Peyer's patch (tissue), 4 donors: ENCODE measurements at regions not wholly inside any gene's neighbourhood (a gene's known extent, or its start where the extent isn't known, plus 50 kb on each side); places are given as distances from the start of the nearest gene placed in this dataset.

Source experiments
- DNase-seq, 3 donors: peaks; one replicate each; pipeline ENCODE4 v3.0.0-alpha.2; 2017 to 2019
- H3K27ac ChIP-seq, 4 donors: fragments of 200-600 bp; sonication (generic); one replicate each; pipeline ENCODE4 v1.5.1; 2016 to 2019
- H3K27me3 ChIP-seq, 2 donors: fragments of 200-600 bp; sonication (generic); one replicate each; pipeline ENCODE4 v1.5.1; 2019
- H3K36me3 ChIP-seq, 3 donors: fragments of 200-600 bp; sonication (generic); one replicate each; pipeline ENCODE4 v1.5.1; 2016 to 2019
- H3K4me1 ChIP-seq, 4 donors: fragments of 200-600 bp; sonication (generic); one replicate each; pipeline ENCODE4 v1.5.1; 2016 to 2019
- H3K4me3 ChIP-seq, 4 donors: fragments of 200-600 bp; sonication (generic); 1 replicate in 3 of 4; 2 replicates in 1 of 4; pipeline ENCODE4 v1.5.1; 2016 to 2019; ENCODE audit warnings: mild to moderate bottlenecking in 1 of 4
- H3K9me3 ChIP-seq, 4 donors: fragments of 200-600 bp; sonication (generic); one replicate each; pipeline ENCODE4 v1.5.1; 2016 to 2019; ENCODE audit warnings: mild to moderate bottlenecking in 1 of 4
- POLR2A ChIP-seq, 2 donors: fragments of 450-650 bp; IDR thresholded peaks; one replicate each; pipeline ENCODE4 v1.5.1; 2017; ENCODE audit warnings: antibody characterized with exemption in 2 of 2, mild to moderate bottlenecking in 2 of 2, moderate library complexity in 2 of 2
- TF ChIP-seq, protein P1 (sequence below), 6 experiments: fragments of 450-650 bp in 4 of 6; fragments of 200-600 bp in 2 of 6; sonication (generic) in 1 of 6; IDR thresholded peaks; one replicate each; pipeline ENCODE4 v1.5.1; 2017 to 2019; ENCODE audit warnings: antibody characterized with exemption in 6 of 6, mild to moderate bottlenecking in 3 of 6, moderate library complexity in 1 of 6

GRCh38 chr6:25024821-25025220 lies 89.1 kb upstream of the RIPOR2 start:
- Histone ChIP-seq H3K4me3 (no peak overlapping the region), H3K36me3 (no peaks in the 10 kb centered on the region), H3K9me3 (no peaks in the 10 kb centered on the region), H3K4me1 (peaks cover 0 to 7% (median 0%) of the 10 kb centered on the region in 4 donors), H3K27ac (no peak overlapping the region), H3K27me3 (no peaks in the 10 kb centered on the region)
- DNase-seq = no peak
- TF ChIP-seq, protein P1, sequence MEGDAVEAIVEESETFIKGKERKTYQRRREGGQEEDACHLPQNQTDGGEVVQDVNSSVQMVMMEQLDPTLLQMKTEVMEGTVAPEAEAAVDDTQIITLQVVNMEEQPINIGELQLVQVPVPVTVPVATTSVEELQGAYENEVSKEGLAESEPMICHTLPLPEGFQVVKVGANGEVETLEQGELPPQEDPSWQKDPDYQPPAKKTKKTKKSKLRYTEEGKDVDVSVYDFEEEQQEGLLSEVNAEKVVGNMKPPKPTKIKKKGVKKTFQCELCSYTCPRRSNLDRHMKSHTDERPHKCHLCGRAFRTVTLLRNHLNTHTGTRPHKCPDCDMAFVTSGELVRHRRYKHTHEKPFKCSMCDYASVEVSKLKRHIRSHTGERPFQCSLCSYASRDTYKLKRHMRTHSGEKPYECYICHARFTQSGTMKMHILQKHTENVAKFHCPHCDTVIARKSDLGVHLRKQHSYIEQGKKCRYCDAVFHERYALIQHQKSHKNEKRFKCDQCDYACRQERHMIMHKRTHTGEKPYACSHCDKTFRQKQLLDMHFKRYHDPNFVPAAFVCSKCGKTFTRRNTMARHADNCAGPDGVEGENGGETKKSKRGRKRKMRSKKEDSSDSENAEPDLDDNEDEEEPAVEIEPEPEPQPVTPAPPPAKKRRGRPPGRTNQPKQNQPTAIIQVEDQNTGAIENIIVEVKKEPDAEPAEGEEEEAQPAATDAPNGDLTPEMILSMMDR (IDR thresholded peaks at IDR 0.05) = no peak
- TF ChIP-seq POLR2A (IDR thresholded peaks at IDR 0.05) = no peak

DNA sequence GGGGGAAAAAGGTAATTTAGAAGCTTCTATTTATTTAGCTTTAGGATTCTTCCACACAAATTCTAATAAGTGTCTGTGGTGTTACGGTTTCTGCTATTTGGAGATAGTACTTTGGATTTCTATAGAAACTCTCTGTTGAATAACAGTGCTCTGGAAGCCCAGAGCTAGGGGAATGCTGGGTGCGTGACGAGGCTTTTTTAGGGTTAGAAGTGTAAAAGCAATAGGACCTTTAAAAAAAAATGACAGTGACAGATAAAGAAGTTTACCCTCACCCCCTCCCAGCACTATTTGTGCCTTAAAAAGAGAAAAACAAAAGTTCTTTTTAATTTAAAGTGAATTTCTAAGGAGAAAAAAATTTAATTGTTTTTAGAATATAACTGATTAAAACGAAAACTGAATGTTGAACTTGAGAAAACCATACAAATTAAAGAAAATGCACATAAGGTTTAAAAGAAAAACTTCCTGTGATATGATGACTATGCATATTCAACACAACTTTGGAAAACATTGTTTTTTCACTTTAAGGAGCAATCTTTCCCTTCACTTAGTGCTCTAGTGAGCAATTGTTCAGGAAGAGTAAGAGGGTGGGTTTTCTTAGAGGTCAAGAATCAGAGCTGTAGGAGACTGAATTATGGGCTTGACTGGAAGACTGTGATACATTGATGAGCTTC lies 89.6 kb upstream of the RIPOR2 start:
- no peaks in the 10 kb centered on the region for H3K27me3 ChIP-seq
- TF ChIP-seq POLR2A (IDR thresholded peaks at IDR 0.05) = no peak
- TF ChIP-seq, protein P1 (IDR thresholded peaks at IDR 0.05) = no peak
- H3K27ac ChIP-seq = no peak overlapping the region
- no peaks in the 10 kb centered on the region for H3K36me3 ChIP-seq
- H3K4me3 ChIP-seq = no peak overlapping the region
- peaks cover 0 to 7% (median 0%) of the 10 kb centered on the region in 4 donors for H3K4me1 ChIP-seq
- DNase-seq = no peak
- H3K9me3 ChIP-seq = no peaks in the 10 kb centered on the region

- no peaks in the 10 kb centered on the region for H3K27me3 ChIP-seq
- TF ChIP-seq POLR2A (IDR thresholded peaks at IDR 0.05) = no peak
- TF ChIP-seq, protein P1 (IDR thresholded peaks at IDR 0.05) = no peak
- no peak for DNase-seq
- no peaks in the 10 kb centered on the region for H3K36me3 ChIP-seq
- H3K4me1 ChIP-seq = peaks cover 0 to 7% (median 0%) of the 10 kb centered on the region in 4 donors
- H3K27ac ChIP-seq = no peak overlapping the region
- H3K4me3 ChIP-seq = no peak overlapping the region
- no peaks in the 10 kb centered on the region for H3K9me3 ChIP-seq
Measured at GRCh38 chr6:25025919-25026301, 90.2 kb upstream of the RIPOR2 start.

DNA sequence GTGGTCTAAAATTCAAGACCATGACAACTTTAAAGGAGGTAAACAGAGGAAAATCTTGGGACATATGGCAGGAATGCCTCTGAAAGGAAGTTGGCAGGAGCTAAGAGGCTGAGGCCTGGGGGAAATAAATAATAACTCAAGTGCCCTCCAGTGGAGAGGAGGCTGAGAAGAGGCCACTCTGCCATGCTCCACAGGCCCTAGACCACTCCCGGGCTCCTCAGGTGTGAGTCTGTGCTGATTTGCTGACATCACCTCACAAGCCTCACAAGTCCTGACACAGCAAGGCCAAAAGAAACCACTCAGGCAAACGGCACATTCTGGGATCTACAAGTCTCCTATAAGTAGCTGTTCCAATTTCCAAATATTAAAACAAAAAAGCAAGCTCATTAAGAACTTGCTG lies 91.0 kb upstream of the RIPOR2 start:
- DNase-seq = no peak
- peaks cover 0 to 7% (median 0%) of the 10 kb centered on the region in 4 donors for H3K4me1 ChIP-seq
- no peaks in the 10 kb centered on the region for H3K9me3 ChIP-seq
- no peaks in the 10 kb centered on the region for H3K27me3 ChIP-seq
- H3K27ac ChIP-seq = peak overlapping the region in 1 of 4 donors; percentile 72
- no peak for TF ChIP-seq POLR2A (IDR thresholded peaks at IDR 0.05)
- TF ChIP-seq, protein P1 (IDR thresholded peaks at IDR 0.05) = no peak
- no peak overlapping the region for H3K4me3 ChIP-seq
- no peaks in the 10 kb centered on the region for H3K36me3 ChIP-seq

DNA sequence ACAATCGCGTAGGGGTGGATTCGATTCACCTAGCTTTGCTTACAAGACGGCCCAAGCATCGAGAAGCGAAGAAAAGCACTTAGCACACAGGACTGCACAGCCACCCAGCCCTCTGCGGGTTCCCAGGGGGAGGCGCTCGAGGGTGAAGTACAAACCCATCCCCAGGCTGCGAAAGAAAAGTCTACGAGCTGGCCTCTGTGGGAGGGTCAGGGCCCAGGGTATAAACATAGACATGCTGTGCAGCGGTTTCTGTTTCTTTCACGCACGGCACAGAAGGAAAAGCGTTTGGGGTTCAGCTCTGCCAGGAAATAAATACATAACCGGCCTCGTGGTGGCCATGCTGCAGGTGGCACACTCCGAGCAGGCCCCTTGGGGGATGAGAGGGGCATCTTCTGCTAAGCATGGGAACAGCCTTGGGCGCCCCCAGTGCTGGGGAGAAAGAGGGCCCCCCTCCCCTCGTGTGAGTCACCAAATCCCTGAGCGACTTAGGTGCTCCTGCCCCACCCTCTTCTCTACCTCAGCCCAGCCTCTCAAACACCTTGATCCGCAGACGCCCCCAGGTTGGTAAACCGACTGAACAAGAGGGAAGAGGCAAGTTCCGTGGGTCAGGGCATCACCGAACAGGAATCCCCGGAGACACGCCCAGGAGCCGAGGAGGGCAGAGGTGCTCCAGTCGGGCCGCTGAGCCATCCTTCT lies 91.6 kb upstream of the RIPOR2 start:
- no peaks in the 10 kb centered on the region for H3K36me3 ChIP-seq
- no peaks in the 10 kb centered on the region for H3K27me3 ChIP-seq
- peak overlapping the region in 2 of 4 donors; percentile 6 to 35 for H3K4me3 ChIP-seq
- H3K27ac ChIP-seq = peak overlapping the region in 3 of 4 donors; percentile 45 to 72 (median 47)
- peaks cover 0 to 7% (median 0%) of the 10 kb centered on the region in 4 donors for H3K4me1 ChIP-seq
- TF ChIP-seq, protein P1 (IDR thresholded peaks at IDR 0.05) = peak in 4 of 6 experiments; percentile 22 to 43 (median 31)
- TF ChIP-seq POLR2A (IDR thresholded peaks at IDR 0.05) = no peak
- H3K9me3 ChIP-seq = no peaks in the 10 kb centered on the region
- peak in 2 of 3 donors; percentile 87 to 89 for DNase-seq
